GM21717 (cell line): ENCODE measurements at regions not wholly inside any gene's neighbourhood (a gene's known extent, or its start where the extent isn't known, plus 50 kb on each side); places are given as distances from the start of the nearest gene placed in this dataset.

Source experiments
- ATAC-seq: cut with Tn5 transposase; IDR thresholded peaks from one replicate; pipeline ENCODE4 v1.9.1; 2021; ENCODE audit warnings: mild to moderate bottlenecking, moderate library complexity; ENCODE audit not compliant: unreplicated experiment

GRCh38 chr12:105939181-105939721, 199.5 kb downstream of the NUAK1 start:
- no peak for ATAC-seq

GRCh38 chr12:105942281-105942680, 196.5 kb downstream of the NUAK1 start:
- no peak for ATAC-seq

DNA sequence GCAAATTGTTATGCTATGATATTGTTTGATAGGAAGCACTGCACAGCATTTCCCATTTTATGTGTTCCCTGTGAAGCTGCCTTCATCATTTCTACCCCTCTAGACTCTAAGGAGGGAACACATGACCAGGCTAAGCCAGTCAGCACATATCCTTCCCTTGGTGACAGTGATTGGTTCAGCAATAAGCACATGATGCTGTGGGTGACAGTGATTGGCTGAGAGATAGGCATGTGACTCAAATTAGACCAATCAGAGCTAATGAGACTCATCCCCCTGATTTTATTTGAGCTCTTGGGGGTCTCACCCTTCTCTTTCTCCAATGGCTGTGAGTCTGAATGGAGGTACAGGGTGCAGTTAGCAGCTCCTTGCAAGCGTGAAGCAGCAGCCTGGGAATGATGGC, 195.2 kb downstream of the NUAK1 start:
- ATAC-seq: no peak

DNA sequence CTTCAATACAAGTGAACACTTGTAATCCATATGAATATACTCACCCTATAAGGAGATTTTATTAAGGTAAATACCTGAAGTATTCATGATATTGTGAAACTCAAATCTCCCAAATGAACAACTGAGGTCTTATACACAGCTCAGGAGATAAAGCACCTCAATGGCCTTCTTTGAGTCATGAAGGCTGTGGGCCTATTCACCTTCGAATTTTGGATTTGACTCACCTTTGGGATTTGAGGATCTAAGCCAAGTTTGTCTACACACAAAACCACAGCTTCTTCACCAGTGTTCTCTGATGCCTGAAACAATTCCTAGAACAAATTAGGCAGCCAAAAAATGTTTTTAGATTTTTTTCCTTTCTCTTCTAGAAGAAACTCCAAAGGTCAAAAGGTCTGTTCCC, 194.1 kb downstream of the NUAK1 start:
- no peak for ATAC-seq

GRCh38 chr12:105945880-105946279, 192.9 kb downstream of the NUAK1 start:
- no peak for ATAC-seq

- no peak for ATAC-seq
These were observed 192.3 kb downstream of the NUAK1 start for GRCh38 chr12:105946493-105946901.

GRCh38 chr12:105947906-105948305, 190.8 kb downstream of the NUAK1 start:
- no peak for ATAC-seq

DNA sequence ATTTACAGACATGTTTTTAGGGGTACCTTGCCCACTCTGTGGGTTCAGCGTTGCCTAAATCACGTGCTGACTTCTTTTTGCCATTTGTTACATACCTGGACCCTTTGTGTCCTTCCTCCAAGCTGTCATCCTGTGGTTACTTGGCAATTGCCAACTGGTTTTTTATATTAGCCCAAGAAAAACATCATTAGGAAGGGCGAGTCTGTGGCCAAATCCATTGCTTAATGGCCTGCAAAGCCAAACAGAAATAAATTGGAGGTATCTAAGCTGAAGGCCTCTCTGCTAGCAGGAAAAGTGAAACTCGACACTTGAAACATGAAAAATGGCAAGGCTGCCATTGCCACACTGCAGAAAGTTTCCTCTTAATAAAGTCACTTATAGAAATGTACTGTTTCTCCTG, 190.4 kb downstream of the NUAK1 start:
- ATAC-seq: no peak

GRCh38 chr12:105949391-105949790, 189.4 kb downstream of the NUAK1 start:
- no peak for ATAC-seq

DNA sequence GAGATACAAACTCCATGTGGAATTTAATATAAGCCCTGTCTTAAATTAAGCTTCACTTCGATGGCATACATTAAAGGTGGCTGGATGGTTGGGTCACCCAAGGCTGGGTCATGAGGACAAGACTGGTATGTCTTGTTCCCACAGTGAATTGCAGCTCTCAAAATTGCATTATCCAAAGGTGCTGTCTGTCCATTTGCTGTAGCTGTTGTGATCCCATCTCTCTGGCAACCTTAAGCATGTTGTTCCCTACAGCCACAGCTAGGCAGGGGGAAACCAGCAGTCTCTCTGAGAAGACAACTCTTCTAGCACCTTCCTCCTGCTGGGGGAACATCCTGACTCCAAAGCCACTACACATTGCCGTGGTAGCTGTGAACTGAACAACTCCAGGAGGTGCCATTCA, 187.0 kb downstream of the NUAK1 start:
- ATAC-seq: no peak

- ATAC-seq: no peak
These were observed 183.5 kb downstream of the NUAK1 start for GRCh38 chr12:105954951-105955931.

DNA sequence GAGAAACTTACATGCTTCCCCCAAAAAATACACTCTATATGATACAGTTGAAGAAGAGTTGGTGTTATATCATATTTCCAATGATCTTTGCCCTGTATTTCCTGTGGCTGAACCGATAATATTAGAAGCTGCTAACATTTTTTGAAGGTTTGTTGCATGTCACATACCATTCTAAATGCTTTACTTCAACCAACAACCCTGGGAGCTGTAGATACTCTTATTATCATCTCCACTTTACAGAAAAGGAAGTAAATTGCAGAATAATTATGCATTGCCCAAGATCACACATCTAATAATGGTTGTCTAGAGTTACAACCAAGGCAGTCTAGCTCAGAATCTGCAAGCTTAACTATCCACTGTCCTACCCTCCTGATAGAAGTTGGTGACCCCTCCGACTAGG, 182.8 kb downstream of the NUAK1 start:
- no peak for ATAC-seq

DNA sequence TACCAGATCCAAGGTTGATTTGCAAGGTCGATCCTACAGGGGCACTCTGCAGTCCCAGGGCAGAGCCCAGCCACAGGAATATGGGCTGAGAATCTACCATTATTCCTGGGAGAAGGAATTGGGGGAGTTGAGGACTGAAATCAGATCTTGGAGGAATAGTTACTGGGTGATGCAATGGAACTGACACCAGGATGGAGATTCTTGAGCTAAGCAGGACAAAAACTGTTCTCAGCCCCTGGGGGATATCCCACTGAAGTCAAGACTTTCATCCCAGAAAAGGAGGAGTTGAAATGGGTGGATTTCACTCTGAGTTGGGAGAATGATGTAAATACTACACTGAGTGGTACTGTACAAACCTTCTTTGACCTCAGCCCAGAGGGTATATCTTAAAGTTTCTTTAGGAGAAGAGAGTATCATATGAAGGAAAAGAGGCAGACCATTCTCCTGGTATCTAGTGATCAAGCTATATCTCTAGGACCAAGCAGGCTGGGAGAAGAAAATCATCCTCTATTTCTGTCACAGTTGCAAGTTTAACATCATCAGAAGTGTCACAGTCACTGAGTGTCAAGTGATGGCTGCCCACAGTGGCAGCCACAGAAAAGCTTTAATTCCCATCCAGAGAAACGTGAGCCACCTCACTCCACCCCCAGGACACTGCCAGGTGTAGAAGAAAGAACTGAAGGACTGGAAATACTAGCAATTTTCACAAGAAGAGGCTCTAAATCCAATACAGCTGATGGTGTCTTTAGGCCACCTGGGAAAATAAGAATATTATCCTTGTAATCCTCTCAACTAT, 181.9 kb downstream of the NUAK1 start:
- no peak for ATAC-seq

GRCh38 chr12:105960319-105961083, 178.3 kb downstream of the NUAK1 start:
- ATAC-seq: no peak

- no peak for ATAC-seq
These were observed 176.7 kb downstream of the NUAK1 start for GRCh38 chr12:105961821-105962671.

GRCh38 chr12:105967038-105967776, 171.5 kb downstream of the NUAK1 start:
- no peak for ATAC-seq

DNA sequence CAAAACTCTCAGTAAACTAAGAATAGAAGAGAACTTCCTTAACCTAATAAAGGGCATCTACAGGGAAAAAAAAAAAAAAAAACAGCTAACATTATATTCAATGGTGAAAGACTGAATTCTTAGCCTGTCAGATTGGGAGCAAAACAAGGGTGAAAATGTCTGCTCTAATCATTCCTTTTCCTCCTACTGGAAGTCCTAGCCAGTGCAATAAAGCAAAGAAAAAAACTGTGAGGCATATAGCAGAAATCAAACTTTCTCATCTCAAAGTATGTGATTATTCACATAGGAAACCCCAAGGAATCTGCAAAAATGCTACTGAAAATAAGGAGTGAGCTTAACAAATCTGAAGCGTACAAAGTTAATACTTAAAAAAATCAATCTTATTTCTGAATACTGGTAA, 170.7 kb downstream of the NUAK1 start:
- ATAC-seq: no peak

GRCh38 chr12:105970885-105971284, 167.9 kb downstream of the NUAK1 start:
- no peak for ATAC-seq

- no peak for ATAC-seq
These were observed 164.0 kb downstream of the NUAK1 start for GRCh38 chr12:105974738-105975137.
